ENCODE measurements at regions not wholly inside any gene's neighbourhood (a gene's known extent, or its start where the extent isn't known, plus 50 kb on each side); places are given as distances from the start of the nearest gene placed in this dataset.

DNA sequence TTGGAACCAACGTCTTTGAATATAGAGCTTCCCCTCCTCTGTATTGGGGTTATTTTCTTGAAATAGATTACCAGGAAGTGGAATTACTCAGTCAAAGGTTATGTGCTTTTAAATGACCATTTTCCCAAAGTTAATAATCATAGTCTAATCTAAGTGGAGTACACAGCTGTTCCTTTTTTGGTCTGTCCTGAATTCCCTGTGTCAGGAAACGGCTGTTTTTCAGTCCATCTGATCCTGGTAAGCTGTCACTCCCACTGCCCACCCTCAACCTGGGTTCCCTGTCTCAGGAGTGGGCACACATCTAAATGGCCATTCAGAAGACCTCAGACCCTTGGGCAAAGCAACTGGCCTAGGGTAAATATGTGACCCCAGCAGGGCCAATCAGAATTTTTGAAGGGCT is 57.6 kb upstream of the KSR1 start:
- TF ChIP-seq, protein P1, sequence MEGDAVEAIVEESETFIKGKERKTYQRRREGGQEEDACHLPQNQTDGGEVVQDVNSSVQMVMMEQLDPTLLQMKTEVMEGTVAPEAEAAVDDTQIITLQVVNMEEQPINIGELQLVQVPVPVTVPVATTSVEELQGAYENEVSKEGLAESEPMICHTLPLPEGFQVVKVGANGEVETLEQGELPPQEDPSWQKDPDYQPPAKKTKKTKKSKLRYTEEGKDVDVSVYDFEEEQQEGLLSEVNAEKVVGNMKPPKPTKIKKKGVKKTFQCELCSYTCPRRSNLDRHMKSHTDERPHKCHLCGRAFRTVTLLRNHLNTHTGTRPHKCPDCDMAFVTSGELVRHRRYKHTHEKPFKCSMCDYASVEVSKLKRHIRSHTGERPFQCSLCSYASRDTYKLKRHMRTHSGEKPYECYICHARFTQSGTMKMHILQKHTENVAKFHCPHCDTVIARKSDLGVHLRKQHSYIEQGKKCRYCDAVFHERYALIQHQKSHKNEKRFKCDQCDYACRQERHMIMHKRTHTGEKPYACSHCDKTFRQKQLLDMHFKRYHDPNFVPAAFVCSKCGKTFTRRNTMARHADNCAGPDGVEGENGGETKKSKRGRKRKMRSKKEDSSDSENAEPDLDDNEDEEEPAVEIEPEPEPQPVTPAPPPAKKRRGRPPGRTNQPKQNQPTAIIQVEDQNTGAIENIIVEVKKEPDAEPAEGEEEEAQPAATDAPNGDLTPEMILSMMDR (IDR thresholded peaks at IDR 0.05), result no peak
- no peak for TF ChIP-seq ZFX (IDR thresholded peaks at IDR 0.05; ENCODE audit: borderline replicate concordance)
